ENCODE measurements at regions not wholly inside any gene's neighbourhood (a gene's known extent, or its start where the extent isn't known, plus 50 kb on each side); places are given as distances from the start of the nearest gene placed in this dataset.
A peak's percentile ranks its signal among the peaks of the same experiment; 100 is the strongest.

- DNase-seq (ENCODE audit: low read depth): no peak
Observed at GRCh38 chr11:43545610-43546009, 134.9 kb upstream of the HSD17B12 start.

- no peak for DNase-seq (ENCODE audit: low read depth)
Observed at GRCh38 chr11:43546561-43547429, 133.7 kb upstream of the HSD17B12 start.

GRCh38 chr11:43547430-43547831 is 133.1 kb upstream of the HSD17B12 start:
- no peak for DNase-seq (ENCODE audit: low read depth)

GRCh38 chr11:43547889-43548381 is 132.6 kb upstream of the HSD17B12 start:
- peak; percentile 48 for DNase-seq (ENCODE audit: low read depth)

- DNase-seq (ENCODE audit: low read depth): no peak
Observed at GRCh38 chr11:43548916-43549315, 131.6 kb upstream of the HSD17B12 start.

GRCh38 chr11:43549624-43550023 is 130.9 kb upstream of the HSD17B12 start:
- no peak for DNase-seq (ENCODE audit: low read depth)

GRCh38 chr11:43550714-43551113 is 129.8 kb upstream of the HSD17B12 start:
- no peak for DNase-seq (ENCODE audit: low read depth)

- no peak for DNase-seq (ENCODE audit: low read depth)
Observed at GRCh38 chr11:43554148-43554473, 126.4 kb upstream of the HSD17B12 start.

- no peak for DNase-seq (ENCODE audit: low read depth)
Observed at GRCh38 chr11:43555186-43555585, 125.4 kb upstream of the HSD17B12 start.

- DNase-seq (ENCODE audit: low read depth): no peak
Observed at GRCh38 chr11:43555816-43556611, 124.5 kb upstream of the HSD17B12 start.

- DNase-seq (ENCODE audit: low read depth): no peak
Observed at GRCh38 chr11:43556612-43557375, 123.7 kb upstream of the HSD17B12 start.

GRCh38 chr11:43557553-43558110 is 122.9 kb upstream of the HSD17B12 start:
- DNase-seq (ENCODE audit: low read depth): no peak

- no peak for DNase-seq (ENCODE audit: low read depth)
Observed at GRCh38 chr11:43558146-43558545, 122.4 kb upstream of the HSD17B12 start.

- DNase-seq (ENCODE audit: low read depth): no peak
Observed at GRCh38 chr11:43558556-43559127, 121.9 kb upstream of the HSD17B12 start.

GRCh38 chr11:43561832-43562231 is 118.7 kb upstream of the HSD17B12 start:
- DNase-seq (ENCODE audit: low read depth): no peak

- no peak for DNase-seq (ENCODE audit: low read depth)
Observed at GRCh38 chr11:43567396-43567975, 113.1 kb upstream of the HSD17B12 start.

GRCh38 chr11:43573233-43573632 is 107.3 kb upstream of the HSD17B12 start:
- DNase-seq (ENCODE audit: low read depth): peak; percentile 43

- DNase-seq (ENCODE audit: low read depth): no peak
Observed at GRCh38 chr11:43573873-43574272, 106.7 kb upstream of the HSD17B12 start.

- no peak for DNase-seq (ENCODE audit: low read depth)
Observed at GRCh38 chr11:43574411-43574810, 106.1 kb upstream of the HSD17B12 start.

- peak; percentile 32 for DNase-seq (ENCODE audit: low read depth)
Observed at GRCh38 chr11:43574949-43575912, 105.3 kb upstream of the HSD17B12 start.
